Uterus (tissue), 3 donors: ENCODE measurements at regions not wholly inside any gene's neighbourhood (a gene's known extent, or its start where the extent isn't known, plus 50 kb on each side); places are given as distances from the start of the nearest gene placed in this dataset.

Source experiments
- DNase-seq, 2 donors: peaks; one replicate each; pipeline ENCODE4 v3.0.0-alpha.2; 2019 to 2020
- H3K27ac ChIP-seq, 2 donors: fragments of 200-600 bp; sonication (generic); 1 replicate in 1 of 2; 2 replicates in 1 of 2; pipeline ENCODE4 v1.5.1; 2016 to 2018
- H3K27me3 ChIP-seq, 2 donors: fragments of 200-600 bp; sonication (generic); one replicate each; pipeline ENCODE4 v1.5.1; 2018 to 2019; ENCODE audit warnings: control low read depth in 1 of 2
- H3K36me3 ChIP-seq, 2 donors: fragments of 200-600 bp; sonication (generic); one replicate each; pipeline ENCODE4 v1.5.1; 2019; ENCODE audit warnings: control low read depth in 1 of 2
- H3K4me1 ChIP-seq, 2 donors: fragments of 200-600 bp; sonication (generic); one replicate each; pipeline ENCODE4 v1.5.1; 2018 to 2019; ENCODE audit warnings: control low read depth in 1 of 2
- H3K4me3 ChIP-seq, 2 donors: fragments of 200-600 bp; sonication (generic); 1 replicate in 1 of 2; 2 replicates in 1 of 2; pipeline ENCODE4 v1.5.1; 2018 to 2019; ENCODE audit warnings: mild to moderate bottlenecking in 1 of 2
- H3K9me3 ChIP-seq, 2 donors: fragments of 200-600 bp; sonication (generic); one replicate each; pipeline ENCODE4 v1.5.1; 2019; ENCODE audit warnings: control low read depth in 1 of 2
- CTCF ChIP-seq, 4 experiments: fragments of 200-600 bp in 2 of 4; fragments of 450-650 bp in 2 of 4; sonication (generic) in 2 of 4; IDR thresholded peaks; one replicate each; pipeline ENCODE4 v1.5.1; 2016 to 2019; ENCODE audit warnings: antibody characterized with exemption in 4 of 4, mild to moderate bottlenecking in 2 of 4, moderate library complexity in 1 of 4
- POLR2A ChIP-seq, 2 donors: fragments of 450-650 bp; IDR thresholded peaks; one replicate each; pipeline ENCODE4 v1.6.1; 2016; ENCODE audit warnings: antibody characterized with exemption in 2 of 2, mild to moderate bottlenecking in 1 of 2, moderate library complexity in 1 of 2
- intact Hi-C: fragments of 100-400 bp; cut with DNase I; formaldehyde crosslinking; loops from one replicate; pipeline ENCODE4 v1.15.1; 2023; ENCODE audit warnings: low total_unique reads
- donor health status: DM: yes; HTN: yes; CAD: no.

- no peaks in the 10 kb centered on the region for H3K36me3 ChIP-seq
- DNase-seq: no peak
- TF ChIP-seq POLR2A (IDR thresholded peaks at IDR 0.05): no peak
- H3K9me3 ChIP-seq: no peaks in the 10 kb centered on the region
- H3K27me3 ChIP-seq: no peaks in the 10 kb centered on the region
- intact Hi-C loops: no loop called here
- H3K4me1 ChIP-seq: no peaks in the 10 kb centered on the region
- no peak overlapping the region for H3K4me3 ChIP-seq
- no peak overlapping the region for H3K27ac ChIP-seq
Observed at GRCh38 chr2:199684832-199685231, 166.2 kb downstream of the FTCDNL1 start.

- intact Hi-C loops: no loop called here
- Histone ChIP-seq H3K4me3 (no peak overlapping the region), H3K27me3 (no peaks in the 10 kb centered on the region), H3K9me3 (no peaks in the 10 kb centered on the region), H3K27ac (no peak overlapping the region), H3K36me3 (no peaks in the 10 kb centered on the region), H3K4me1 (no peaks in the 10 kb centered on the region)
- DNase-seq: no peak
- no peak for TF ChIP-seq POLR2A (IDR thresholded peaks at IDR 0.05)
- TF ChIP-seq CTCF (IDR thresholded peaks at IDR 0.05): no peak
Observed at GRCh38 chr2:199684168-199684567, 166.8 kb downstream of the FTCDNL1 start.

GRCh38 chr2:199682001-199682400 lies 169.0 kb downstream of the FTCDNL1 start:
- no peaks in the 10 kb centered on the region for H3K9me3 ChIP-seq
- TF ChIP-seq POLR2A (IDR thresholded peaks at IDR 0.05) (no peak), CTCF (IDR thresholded peaks at IDR 0.05) (no peak)
- intact Hi-C loops: no loop called here
- H3K4me1 ChIP-seq: no peaks in the 10 kb centered on the region
- H3K4me3 ChIP-seq: no peak overlapping the region
- no peaks in the 10 kb centered on the region for H3K36me3 ChIP-seq
- no peaks in the 10 kb centered on the region for H3K27me3 ChIP-seq
- DNase-seq: no peak
- H3K27ac ChIP-seq: no peak overlapping the region

GRCh38 chr2:199680482-199680881 lies 170.5 kb downstream of the FTCDNL1 start:
- Histone ChIP-seq H3K4me1 (no peaks in the 10 kb centered on the region), H3K27me3 (no peaks in the 10 kb centered on the region), H3K36me3 (no peaks in the 10 kb centered on the region), H3K4me3 (no peak overlapping the region), H3K27ac (no peak overlapping the region), H3K9me3 (no peaks in the 10 kb centered on the region)
- no peak for TF ChIP-seq CTCF (IDR thresholded peaks at IDR 0.05)
- TF ChIP-seq POLR2A (IDR thresholded peaks at IDR 0.05): no peak
- no peak for DNase-seq
- intact Hi-C loops: no loop called here

GRCh38 chr2:199679883-199680282 lies 171.1 kb downstream of the FTCDNL1 start:
- H3K4me3 ChIP-seq: no peak overlapping the region
- no peaks in the 10 kb centered on the region for H3K27me3 ChIP-seq
- H3K9me3 ChIP-seq: no peaks in the 10 kb centered on the region
- no peaks in the 10 kb centered on the region for H3K4me1 ChIP-seq
- TF ChIP-seq CTCF (IDR thresholded peaks at IDR 0.05) (no peak), POLR2A (IDR thresholded peaks at IDR 0.05) (no peak)
- H3K27ac ChIP-seq: no peak overlapping the region
- no peaks in the 10 kb centered on the region for H3K36me3 ChIP-seq
- no peak for DNase-seq
- intact Hi-C loops: no loop called here

- TF ChIP-seq CTCF (IDR thresholded peaks at IDR 0.05) (no peak), POLR2A (IDR thresholded peaks at IDR 0.05) (no peak)
- no peak for DNase-seq
- Histone ChIP-seq H3K36me3 (no peaks in the 10 kb centered on the region), H3K4me3 (no peak overlapping the region), H3K27me3 (no peaks in the 10 kb centered on the region), H3K27ac (no peak overlapping the region), H3K4me1 (no peaks in the 10 kb centered on the region), H3K9me3 (no peaks in the 10 kb centered on the region)
- intact Hi-C loops: no loop called here
Observed at GRCh38 chr2:199677881-199678280, 173.1 kb downstream of the FTCDNL1 start.
